ENCODE measurements at regions not wholly inside any gene's neighbourhood (a gene's known extent, or its start where the extent isn't known, plus 50 kb on each side); places are given as distances from the start of the nearest gene placed in this dataset.

DNA sequence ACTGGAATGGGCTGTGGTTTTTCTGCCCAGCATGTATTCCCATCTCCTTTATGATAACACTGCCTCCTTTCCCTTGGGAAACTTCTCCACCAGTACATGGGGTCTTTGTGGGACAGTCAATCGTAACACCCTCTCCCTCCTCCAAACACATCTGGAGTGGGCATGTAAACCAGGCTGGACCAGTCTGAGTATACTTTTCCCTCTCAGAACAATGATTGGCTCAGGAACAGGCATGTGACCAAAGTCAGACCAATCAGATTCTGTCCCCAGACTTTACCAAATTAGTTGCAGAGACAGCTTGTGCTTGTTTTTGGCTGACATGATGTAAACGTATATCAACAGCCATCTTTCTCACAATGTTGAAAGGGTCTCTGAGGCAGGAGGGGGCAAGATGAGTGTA, 97.1 kb upstream of the CRBN start:
- Histone ChIP-seq H3K36me3 (no peaks in the 10 kb centered on the region), H3K9me3 (no peaks in the 10 kb centered on the region), H3K4me3 (no peak overlapping the region), H3K27ac (replicated peaks in 1 of 4) (no peak overlapping the region), H3K4me1 (no peaks in the 10 kb centered on the region), H3K27me3 (peaks cover 0 to 5% (median 0%) of the 10 kb centered on the region in 4 donors)
- no peak for DNase-seq (ENCODE audit: extremely low spot score)
- intact Hi-C loops (cut with DNase I), result no loop called here
- 87% methylated on average over 2 of the region's 2 CpGs for WGBS
- TF ChIP-seq, protein P1, sequence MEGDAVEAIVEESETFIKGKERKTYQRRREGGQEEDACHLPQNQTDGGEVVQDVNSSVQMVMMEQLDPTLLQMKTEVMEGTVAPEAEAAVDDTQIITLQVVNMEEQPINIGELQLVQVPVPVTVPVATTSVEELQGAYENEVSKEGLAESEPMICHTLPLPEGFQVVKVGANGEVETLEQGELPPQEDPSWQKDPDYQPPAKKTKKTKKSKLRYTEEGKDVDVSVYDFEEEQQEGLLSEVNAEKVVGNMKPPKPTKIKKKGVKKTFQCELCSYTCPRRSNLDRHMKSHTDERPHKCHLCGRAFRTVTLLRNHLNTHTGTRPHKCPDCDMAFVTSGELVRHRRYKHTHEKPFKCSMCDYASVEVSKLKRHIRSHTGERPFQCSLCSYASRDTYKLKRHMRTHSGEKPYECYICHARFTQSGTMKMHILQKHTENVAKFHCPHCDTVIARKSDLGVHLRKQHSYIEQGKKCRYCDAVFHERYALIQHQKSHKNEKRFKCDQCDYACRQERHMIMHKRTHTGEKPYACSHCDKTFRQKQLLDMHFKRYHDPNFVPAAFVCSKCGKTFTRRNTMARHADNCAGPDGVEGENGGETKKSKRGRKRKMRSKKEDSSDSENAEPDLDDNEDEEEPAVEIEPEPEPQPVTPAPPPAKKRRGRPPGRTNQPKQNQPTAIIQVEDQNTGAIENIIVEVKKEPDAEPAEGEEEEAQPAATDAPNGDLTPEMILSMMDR (IDR thresholded peaks at IDR 0.05), result no peak
- TF ChIP-seq EP300 (IDR thresholded peaks at IDR 0.05) (no peak), POLR2AphosphoS5 (IDR thresholded peaks at IDR 0.05) (no peak)

DNA sequence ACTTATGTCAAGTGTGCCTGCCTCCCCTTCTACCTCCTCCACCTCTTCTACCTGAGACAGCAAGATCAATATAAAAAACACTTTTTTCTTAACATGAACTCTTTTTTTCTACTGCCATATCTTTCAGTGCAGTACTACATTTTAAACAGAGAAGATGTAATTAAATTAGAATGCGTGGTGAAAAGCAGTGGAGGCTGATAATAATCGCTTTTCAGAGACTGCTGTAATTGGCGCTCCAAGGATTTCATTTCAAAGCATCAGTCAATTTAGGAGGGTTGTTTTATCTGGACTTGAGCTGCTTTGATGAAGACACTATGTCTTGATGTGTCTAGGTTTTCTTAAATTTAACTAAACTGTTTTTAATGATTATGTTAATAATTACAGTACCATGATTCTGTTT, 85.3 kb upstream of the CRBN start:
- no peaks in the 10 kb centered on the region for H3K36me3 ChIP-seq
- no peaks in the 10 kb centered on the region for H3K4me1 ChIP-seq
- DNase-seq (ENCODE audit: extremely low spot score), result no peak
- no peak overlapping the region for H3K4me3 ChIP-seq
- H3K27me3 ChIP-seq, result no peaks in the 10 kb centered on the region
- intact Hi-C loops (cut with DNase I), result no loop called here
- H3K9me3 ChIP-seq, result no peaks in the 10 kb centered on the region
- 85% methylated on average over 3 of the region's 3 CpGs for WGBS
- H3K27ac ChIP-seq (replicated peaks in 1 of 4), result no peak overlapping the region
- TF ChIP-seq POLR2A (IDR thresholded peaks at IDR 0.05; ENCODE audit: low read depth), result no peak
- no peak for TF ChIP-seq EP300 (IDR thresholded peaks at IDR 0.05)
- no peak for TF ChIP-seq POLR2AphosphoS5 (IDR thresholded peaks at IDR 0.05)
- TF ChIP-seq, protein P1 (IDR thresholded peaks at IDR 0.05), result no peak

DNA sequence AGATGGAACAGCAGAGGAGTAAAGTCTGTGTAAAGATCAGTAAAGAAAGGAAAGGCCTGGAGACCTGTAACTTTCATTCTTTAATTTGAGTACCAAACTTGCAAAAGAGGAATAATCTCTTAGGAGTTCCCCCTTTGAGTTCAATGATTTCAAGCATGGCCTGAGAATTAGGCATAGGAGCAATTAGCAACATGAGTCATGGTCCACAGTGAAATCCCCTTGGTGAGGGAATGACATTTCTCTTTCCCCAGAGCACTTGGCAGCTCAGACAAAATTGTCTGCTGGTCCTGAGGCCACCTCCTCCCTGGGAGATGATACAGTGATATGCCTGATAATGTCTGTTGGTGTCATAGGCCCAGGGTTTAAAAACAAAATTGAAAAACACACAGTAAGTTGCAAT, 81.4 kb upstream of the CRBN start:
- TF ChIP-seq, protein P1 (IDR thresholded peaks at IDR 0.05), result no peak
- no peak for TF ChIP-seq EP300 (IDR thresholded peaks at IDR 0.05)
- no peak for TF ChIP-seq POLR2A (IDR thresholded peaks at IDR 0.05; ENCODE audit: low read depth)
- TF ChIP-seq POLR2AphosphoS5 (IDR thresholded peaks at IDR 0.05), result no peak
- intact Hi-C loops (cut with DNase I), result no loop called here
- H3K4me3 ChIP-seq, result no peak overlapping the region
- H3K4me1 ChIP-seq, result no peaks in the 10 kb centered on the region
- no peak for DNase-seq (ENCODE audit: extremely low spot score)
- H3K27ac ChIP-seq (replicated peaks in 1 of 4), result no peak overlapping the region
- no peaks in the 10 kb centered on the region for H3K36me3 ChIP-seq
- no peaks in the 10 kb centered on the region for H3K27me3 ChIP-seq
- H3K9me3 ChIP-seq, result no peaks in the 10 kb centered on the region

DNA sequence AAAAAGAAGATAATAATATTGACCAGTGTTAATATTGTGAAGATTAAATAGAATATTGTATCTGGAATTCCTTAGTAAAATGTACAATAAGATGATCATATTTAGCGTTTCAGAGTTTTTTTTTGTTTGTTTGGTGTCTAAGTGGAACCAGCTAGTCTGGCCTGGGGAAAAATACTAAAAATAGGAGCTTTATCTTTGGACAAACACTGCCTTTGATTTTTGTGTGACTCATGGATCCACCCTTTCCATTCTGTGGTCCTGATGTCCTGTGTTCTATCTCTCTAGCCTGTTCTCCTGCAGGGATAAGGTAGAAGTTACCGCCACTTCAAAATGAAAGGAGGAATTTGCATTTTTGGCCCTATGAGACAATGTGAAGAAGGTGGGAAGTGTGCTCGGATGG, 79.7 kb upstream of the CRBN start:
- 90% methylated on average over 3 of the region's 3 CpGs for WGBS
- TF ChIP-seq POLR2A (IDR thresholded peaks at IDR 0.05; ENCODE audit: low read depth) (no peak), POLR2AphosphoS5 (IDR thresholded peaks at IDR 0.05) (no peak)
- Histone ChIP-seq H3K4me3 (no peak overlapping the region), H3K27ac (replicated peaks in 1 of 4) (no peak overlapping the region), H3K27me3 (no peaks in the 10 kb centered on the region), H3K9me3 (no peaks in the 10 kb centered on the region), H3K4me1 (no peaks in the 10 kb centered on the region), H3K36me3 (no peaks in the 10 kb centered on the region)
- DNase-seq (ENCODE audit: extremely low spot score), result no peak
- intact Hi-C loops (cut with DNase I), result no loop called here

DNA sequence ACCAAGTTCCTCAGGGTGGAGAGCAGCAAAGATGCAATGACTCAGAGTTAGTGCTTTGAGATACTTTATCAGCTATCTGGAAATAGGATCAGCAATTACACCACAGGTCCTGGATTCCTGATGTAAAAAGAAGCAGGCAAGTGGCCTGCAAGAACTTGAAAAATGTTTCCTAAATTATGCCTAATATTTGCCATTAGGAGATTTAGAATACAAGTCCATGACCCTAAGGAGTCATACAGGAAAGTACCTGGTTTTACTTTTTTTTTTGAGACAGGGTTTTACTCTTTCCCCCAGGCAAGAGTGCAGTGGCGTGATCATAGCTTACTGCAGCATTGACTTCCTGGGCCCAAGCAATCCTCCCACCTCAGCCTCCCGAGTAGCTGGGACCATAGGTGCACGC, 78.8 kb upstream of the CRBN start:
- Histone ChIP-seq H3K27me3 (no peaks in the 10 kb centered on the region), H3K4me1 (no peaks in the 10 kb centered on the region), H3K36me3 (no peaks in the 10 kb centered on the region), H3K9me3 (no peaks in the 10 kb centered on the region), H3K4me3 (no peak overlapping the region), H3K27ac (replicated peaks in 1 of 4) (no peak overlapping the region)
- DNase-seq (ENCODE audit: extremely low spot score), result no peak
- WGBS, result 89% methylated on average over 3 of the region's 3 CpGs
- TF ChIP-seq, protein P1 (IDR thresholded peaks at IDR 0.05), result no peak
- no peak for TF ChIP-seq POLR2AphosphoS5 (IDR thresholded peaks at IDR 0.05)
- no peak for TF ChIP-seq EP300 (IDR thresholded peaks at IDR 0.05)
- TF ChIP-seq POLR2A (IDR thresholded peaks at IDR 0.05; ENCODE audit: low read depth), result no peak
- intact Hi-C loops (cut with DNase I), result no loop called here
